Stimulated activated naive B cell treated with anti-CD40 and anti-IgM and Interleukin-4, amounts not matched to agents 10 μg/mL and 1 μg/mL and 100 μg/mL, for 72 hours (primary cell): ENCODE measurements at regions not wholly inside any gene's neighbourhood (a gene's known extent, or its start where the extent isn't known, plus 50 kb on each side); places are given as distances from the start of the nearest gene placed in this dataset.

Experiments
- ATAC-seq, 2 donors: fragments of 150-1000 bp; cut with Tn5 transposase; replicated peaks; 2 replicates each; pipeline ENCODE4 v1.10.0; 2021; ENCODE audit warnings: moderate library complexity in 1 of 2
- DNase-seq: peaks from one replicate; pipeline ENCODE4 v3.0.0; 2021
- H3K27ac Mint-ChIP-seq: one replicate; pipeline ENCODE4 v1.8.0; 2022; ENCODE audit warnings: mild to moderate bottlenecking, mixed read lengths
- H3K27me3 Mint-ChIP-seq, 2 donors: one replicate each; pipeline ENCODE4 v1.8.0; 2022; ENCODE audit warnings: mixed read lengths in 2 of 2
- H3K36me3 Mint-ChIP-seq, 2 donors: one replicate each; pipeline ENCODE4 v1.8.0; 2022; ENCODE audit warnings: mixed read lengths in 2 of 2, mild to moderate bottlenecking in 1 of 2
- H3K4me1 Mint-ChIP-seq, 2 donors: one replicate each; pipeline ENCODE4 v1.8.0; 2022; ENCODE audit warnings: mixed read lengths in 2 of 2, mild to moderate bottlenecking in 1 of 2
- H3K4me3 Mint-ChIP-seq, 2 donors: one replicate each; pipeline ENCODE4 v1.8.0; 2022; ENCODE audit warnings: mild to moderate bottlenecking in 2 of 2, mixed read lengths in 2 of 2, moderate library complexity in 1 of 2
- H3K9me3 Mint-ChIP-seq, 2 donors: one replicate each; pipeline ENCODE4 v1.8.0; 2022; ENCODE audit warnings: mixed read lengths in 2 of 2, mild to moderate bottlenecking in 1 of 2

- Mint-ChIP-seq H3K27ac (no peak overlapping the region), H3K4me3 (no peak overlapping the region), H3K4me1 (no peaks in the 10 kb centered on the region), H3K36me3 (no peaks in the 10 kb centered on the region), H3K27me3 (no peaks in the 10 kb centered on the region), H3K9me3 (peaks cover 13 to 25% of the 10 kb centered on the region in 2 donors)
- ATAC-seq, result no peak
- no peak for DNase-seq
Measured at GRCh38 chr2:103734911-103735310, 973.1 kb downstream of the TMEM182 start.

- Mint-ChIP-seq H3K27me3 (no peaks in the 10 kb centered on the region), H3K4me1 (no peaks in the 10 kb centered on the region), H3K4me3 (no peak overlapping the region), H3K9me3 (peaks cover 8 to 14% of the 10 kb centered on the region in 2 donors), H3K27ac (no peak overlapping the region), H3K36me3 (no peaks in the 10 kb centered on the region)
- no peak for DNase-seq
- no peak for ATAC-seq
Measured at GRCh38 chr2:103738108-103738507, 976.3 kb downstream of the TMEM182 start.

GRCh38 chr2:103738606-103739005, 976.8 kb downstream of the TMEM182 start:
- Mint-ChIP-seq H3K27me3 (no peaks in the 10 kb centered on the region), H3K9me3 (peaks cover 7 to 12% of the 10 kb centered on the region in 2 donors), H3K27ac (no peak overlapping the region), H3K36me3 (no peaks in the 10 kb centered on the region), H3K4me1 (no peaks in the 10 kb centered on the region), H3K4me3 (no peak overlapping the region)
- no peak for ATAC-seq
- no peak for DNase-seq

GRCh38 chr2:103739186-103739585, 977.4 kb downstream of the TMEM182 start:
- ATAC-seq, result no peak
- Mint-ChIP-seq H3K27me3 (no peaks in the 10 kb centered on the region), H3K4me3 (no peak overlapping the region), H3K9me3 (peaks cover 5 to 8% of the 10 kb centered on the region in 2 donors), H3K36me3 (no peaks in the 10 kb centered on the region), H3K4me1 (no peaks in the 10 kb centered on the region), H3K27ac (no peak overlapping the region)
- no peak for DNase-seq

- Mint-ChIP-seq H3K4me1 (no peaks in the 10 kb centered on the region), H3K27ac (no peak overlapping the region)
Measured at GRCh38 chr2:103739921-103740320, 978.1 kb downstream of the TMEM182 start.

GRCh38 chr2:103740631-103741030, 978.8 kb downstream of the TMEM182 start:
- H3K4me1 Mint-ChIP-seq, result no peaks in the 10 kb centered on the region
- H3K4me3 Mint-ChIP-seq, result no peak overlapping the region
- DNase-seq (no peak), ATAC-seq (no peak)
- no peaks in the 10 kb centered on the region for H3K36me3 Mint-ChIP-seq
- peaks cover 2% of the 10 kb centered on the region in 2 donors for H3K9me3 Mint-ChIP-seq
- no peak overlapping the region for H3K27ac Mint-ChIP-seq
- no peaks in the 10 kb centered on the region for H3K27me3 Mint-ChIP-seq

More at GRCh38 chr2:103739921-103740320, 978.1 kb downstream of the TMEM182 start:
- DNase-seq (no peak), ATAC-seq (no peak)
- Mint-ChIP-seq H3K4me3 (no peak overlapping the region), H3K27me3 (no peaks in the 10 kb centered on the region), H3K36me3 (no peaks in the 10 kb centered on the region), H3K9me3 (peaks cover 2 to 7% of the 10 kb centered on the region in 2 donors)

- DNase-seq, result no peak
- no peaks in the 10 kb centered on the region for H3K36me3 Mint-ChIP-seq
- H3K4me3 Mint-ChIP-seq, result no peak overlapping the region
- H3K27me3 Mint-ChIP-seq, result no peaks in the 10 kb centered on the region
- H3K9me3 Mint-ChIP-seq, result no peaks in the 10 kb centered on the region
- H3K27ac Mint-ChIP-seq, result no peak overlapping the region
- ATAC-seq, result no peak
- no peaks in the 10 kb centered on the region for H3K4me1 Mint-ChIP-seq
Measured at GRCh38 chr2:103743195-103743594, 981.4 kb downstream of the TMEM182 start.

- DNase-seq (no peak), ATAC-seq (no peak)
- no peak overlapping the region for H3K27ac Mint-ChIP-seq
- H3K36me3 Mint-ChIP-seq, result no peaks in the 10 kb centered on the region
- no peak overlapping the region for H3K4me3 Mint-ChIP-seq
- H3K9me3 Mint-ChIP-seq, result peaks cover 0 to 6% of the 10 kb centered on the region in 2 donors
- H3K27me3 Mint-ChIP-seq, result no peaks in the 10 kb centered on the region
- no peaks in the 10 kb centered on the region for H3K4me1 Mint-ChIP-seq
Measured at GRCh38 chr2:103754530-103754929, 992.7 kb downstream of the TMEM182 start.

GRCh38 chr2:103773884-103774283, 1012.1 kb downstream of the TMEM182 start:
- Mint-ChIP-seq H3K36me3 (no peaks in the 10 kb centered on the region), H3K27ac (no peak overlapping the region), H3K27me3 (no peaks in the 10 kb centered on the region), H3K9me3 (peaks cover 11 to 12% of the 10 kb centered on the region in 2 donors), H3K4me1 (no peaks in the 10 kb centered on the region), H3K4me3 (no peak overlapping the region)
- ATAC-seq, result no peak
- no peak for DNase-seq

GRCh38 chr2:103780088-103780702, 1018.4 kb downstream of the TMEM182 start:
- H3K27ac Mint-ChIP-seq, result no peak overlapping the region
- peaks cover 8 to 9% of the 10 kb centered on the region in 2 donors for H3K9me3 Mint-ChIP-seq
- no peak overlapping the region for H3K4me3 Mint-ChIP-seq

GRCh38 chr2:103781313-103781712, 1019.5 kb downstream of the TMEM182 start:
- ATAC-seq, result no peak
- Mint-ChIP-seq H3K27me3 (no peaks in the 10 kb centered on the region), H3K27ac (no peak overlapping the region), H3K4me1 (no peaks in the 10 kb centered on the region), H3K36me3 (no peaks in the 10 kb centered on the region), H3K4me3 (no peak overlapping the region), H3K9me3 (peaks cover 0 to 2% of the 10 kb centered on the region in 2 donors)
- DNase-seq, result no peak

More at GRCh38 chr2:103780088-103780702, 1018.4 kb downstream of the TMEM182 start:
- no peaks in the 10 kb centered on the region for H3K27me3 Mint-ChIP-seq
- DNase-seq (no peak), ATAC-seq (no peak)
- no peaks in the 10 kb centered on the region for H3K36me3 Mint-ChIP-seq
- no peaks in the 10 kb centered on the region for H3K4me1 Mint-ChIP-seq

GRCh38 chr2:103784261-103784660, 1022.4 kb downstream of the TMEM182 start:
- no peak for DNase-seq
- no peak for ATAC-seq
- Mint-ChIP-seq H3K4me3 (no peak overlapping the region), H3K27me3 (no peaks in the 10 kb centered on the region), H3K27ac (no peak overlapping the region), H3K4me1 (no peaks in the 10 kb centered on the region), H3K36me3 (no peaks in the 10 kb centered on the region), H3K9me3 (no peaks in the 10 kb centered on the region)

- Mint-ChIP-seq H3K27ac (no peak overlapping the region), H3K36me3 (no peaks in the 10 kb centered on the region)
Measured at GRCh38 chr2:103785432-103785831, 1023.6 kb downstream of the TMEM182 start.

GRCh38 chr2:103785956-103786355, 1024.1 kb downstream of the TMEM182 start:
- Mint-ChIP-seq H3K4me3 (no peak overlapping the region), H3K9me3 (no peaks in the 10 kb centered on the region)
- no peak for ATAC-seq

More at GRCh38 chr2:103785432-103785831, 1023.6 kb downstream of the TMEM182 start:
- H3K27me3 Mint-ChIP-seq, result no peaks in the 10 kb centered on the region
- ATAC-seq (no peak), DNase-seq (no peak)
- no peaks in the 10 kb centered on the region for H3K4me1 Mint-ChIP-seq
- H3K9me3 Mint-ChIP-seq, result no peaks in the 10 kb centered on the region
- H3K4me3 Mint-ChIP-seq, result no peak overlapping the region

GRCh38 chr2:103788389-103788788, 1026.6 kb downstream of the TMEM182 start:
- Mint-ChIP-seq H3K27ac (no peak overlapping the region), H3K9me3 (peaks cover 0 to 3% of the 10 kb centered on the region in 2 donors), H3K27me3 (no peaks in the 10 kb centered on the region), H3K4me1 (no peaks in the 10 kb centered on the region), H3K36me3 (no peaks in the 10 kb centered on the region), H3K4me3 (no peak overlapping the region)
- DNase-seq, result no peak
- ATAC-seq, result no peak

More at GRCh38 chr2:103785956-103786355, 1024.1 kb downstream of the TMEM182 start:
- no peaks in the 10 kb centered on the region for H3K36me3 Mint-ChIP-seq
- DNase-seq, result no peak
- no peaks in the 10 kb centered on the region for H3K27me3 Mint-ChIP-seq
- no peak overlapping the region for H3K27ac Mint-ChIP-seq
- no peaks in the 10 kb centered on the region for H3K4me1 Mint-ChIP-seq
